H9 (cell line): ENCODE measurements at regions not wholly inside any gene's neighbourhood (a gene's known extent, or its start where the extent isn't known, plus 50 kb on each side); places are given as distances from the start of the nearest gene placed in this dataset.

Experiments used
- DNase-seq: peaks from one replicate; pipeline ENCODE4 v3.0.0-alpha.2; 2017
- H2AFZ ChIP-seq: one replicate; pipeline ENCODE4 v1.6.1; 2013; ENCODE audit warnings: mild to moderate bottlenecking, low read length, control low read depth, moderate library complexity
- H2AK5ac ChIP-seq: 2 replicates; pipeline ENCODE4 v1.6.1; 2013; ENCODE audit warnings: low read length, control low read depth, mixed read lengths; ENCODE audit not compliant: insufficient read length
- H2BK120ac ChIP-seq: one replicate; pipeline ENCODE4 v1.6.1; 2013; ENCODE audit warnings: low read depth, mild to moderate bottlenecking, low read length, control low read depth, inconsistent platforms; ENCODE audit not compliant: poor library complexity, severe bottlenecking
- H2BK12ac ChIP-seq: 2 replicates; pipeline ENCODE4 v1.6.1; 2013; ENCODE audit warnings: low read length, control low read depth, mixed read lengths, low read depth; ENCODE audit not compliant: insufficient read length
- H2BK15ac ChIP-seq: 2 replicates; pipeline ENCODE4 v1.6.1; 2013; ENCODE audit warnings: low read depth, low read length, control low read depth
- H2BK20ac ChIP-seq: one replicate; pipeline ENCODE4 v1.6.1; 2013; ENCODE audit warnings: low read depth, mild to moderate bottlenecking, low read length, control low read depth, inconsistent platforms; ENCODE audit not compliant: poor library complexity, severe bottlenecking
- H2BK5ac ChIP-seq: 2 replicates; pipeline ENCODE4 v1.6.1; 2013; ENCODE audit warnings: low read length, control low read depth, mixed read lengths; ENCODE audit not compliant: insufficient read length
- H3K14ac ChIP-seq: 2 replicates; pipeline ENCODE4 v1.6.1; 2013; ENCODE audit warnings: low read length, control low read depth; ENCODE audit not compliant: insufficient read depth
- H3K18ac ChIP-seq: 2 replicates; pipeline ENCODE4 v1.6.1; 2013; ENCODE audit warnings: low read depth, mild to moderate bottlenecking, mixed read lengths, low read length, control low read depth; ENCODE audit not compliant: insufficient read length
- H3K23ac ChIP-seq: 2 replicates; pipeline ENCODE4 v1.6.1; 2013; ENCODE audit warnings: low read length, control low read depth, mixed read lengths, low read depth; ENCODE audit not compliant: insufficient read length
- H3K23me2 ChIP-seq: 2 replicates; pipeline ENCODE4 v1.6.1; 2013; ENCODE audit warnings: low read depth, mild to moderate bottlenecking, mixed read lengths, low read length, control low read depth; ENCODE audit not compliant: insufficient read length, poor library complexity, severe bottlenecking
- H3K27ac ChIP-seq: 2 replicates; pipeline ENCODE4 v1.5.1; 2013; ENCODE audit warnings: low read length, control low read depth, mixed read lengths, low read depth; ENCODE audit not compliant: insufficient read length
- H3K27me3 ChIP-seq: 2 replicates; pipeline ENCODE4 v1.6.1; 2013; ENCODE audit warnings: low read length, control low read depth, inconsistent platforms; ENCODE audit not compliant: insufficient read depth
- H3K4ac ChIP-seq: 2 replicates; pipeline ENCODE4 v1.6.1; 2013; ENCODE audit warnings: low read depth, mild to moderate bottlenecking, control low read depth, inconsistent platforms, low read length, moderate library complexity
- H3K4me1 ChIP-seq: 2 replicates; pipeline ENCODE4 v1.6.1; 2013; ENCODE audit warnings: low read length, control low read depth, inconsistent platforms; ENCODE audit not compliant: insufficient read depth
- H3K4me2 ChIP-seq: 2 replicates; pipeline ENCODE4 v1.6.1; 2013; ENCODE audit warnings: low read length, control low read depth, mixed read lengths; ENCODE audit not compliant: insufficient read length, insufficient read depth
- H3K56ac ChIP-seq: 2 replicates; pipeline ENCODE4 v1.6.1; 2013; ENCODE audit warnings: low read depth, mild to moderate bottlenecking, mixed read lengths, low read length, control low read depth; ENCODE audit not compliant: insufficient read length
- H3K79me1 ChIP-seq: 2 replicates; pipeline ENCODE4 v1.6.1; 2013; ENCODE audit warnings: low read depth, mild to moderate bottlenecking, moderate library complexity, low read length, control low read depth, inconsistent platforms; ENCODE audit not compliant: insufficient read depth, poor library complexity, severe bottlenecking
- H3K79me2 ChIP-seq: 2 replicates; pipeline ENCODE4 v1.6.1; 2013; ENCODE audit warnings: low read length, control low read depth, inconsistent platforms; ENCODE audit not compliant: insufficient read depth
- H3K9ac ChIP-seq: 2 replicates; pipeline ENCODE4 v1.6.1; 2013; ENCODE audit warnings: low read length, control low read depth, mixed read lengths; ENCODE audit not compliant: insufficient read length; ENCODE audit errors: extremely low read depth
- H3K9me3 ChIP-seq: one replicate; pipeline ENCODE4 v1.6.1; 2013; ENCODE audit warnings: low read depth, low read length, inconsistent platforms; ENCODE audit not compliant: control insufficient read depth
- H3T11ph ChIP-seq: one replicate; pipeline ENCODE4 v1.6.1; 2013; ENCODE audit warnings: mild to moderate bottlenecking, low read length, control low read depth, inconsistent platforms
- H4K20me1 ChIP-seq: one replicate; pipeline ENCODE4 v1.6.1; 2013; ENCODE audit not compliant: control insufficient read depth, insufficient read length, insufficient read depth
- H4K5ac ChIP-seq: 2 replicates; pipeline ENCODE4 v1.6.1; 2013; ENCODE audit warnings: low read depth, mild to moderate bottlenecking, mixed read lengths, low read length, control low read depth; ENCODE audit not compliant: insufficient read length
- H4K8ac ChIP-seq: replicated peaks from 2 replicates; pipeline ENCODE4 v1.6.1; 2013; ENCODE audit warnings: low read length, control low read depth, mixed read lengths, low read depth; ENCODE audit not compliant: insufficient read length
- H4K91ac ChIP-seq: 2 replicates; pipeline ENCODE4 v1.6.1; 2013; ENCODE audit warnings: low read depth, mild to moderate bottlenecking, moderate library complexity, mixed read lengths, low read length, control low read depth; ENCODE audit not compliant: insufficient read length
- H3K27ac Mint-ChIP-seq, 3 experiments: 2 replicates in 2 of 3; 3 replicates in 1 of 3; pipeline ENCODE4 v1.8.0; 2020 to 2021; ENCODE audit warnings: mixed read lengths in 3 of 3, mild to moderate bottlenecking in 1 of 3, moderate library complexity in 1 of 3
- H3K27me3 Mint-ChIP-seq: 2 replicates; pipeline ENCODE4 v1.8.0; 2021; ENCODE audit warnings: low read depth, mild to moderate bottlenecking, moderate library complexity, mixed read lengths
- H3K36me3 Mint-ChIP-seq, 3 experiments: 2 replicates in 2 of 3; 3 replicates in 1 of 3; pipeline ENCODE4 v1.8.0; 2020 to 2021; ENCODE audit warnings: low read depth in 3 of 3, mixed read lengths in 3 of 3; ENCODE audit not compliant: insufficient read depth in 1 of 3
- H3K4me1 Mint-ChIP-seq, 2 experiments: 2 replicates each; pipeline ENCODE4 v1.8.0; 2020; ENCODE audit warnings: mixed read lengths in 2 of 2
- H3K4me3 Mint-ChIP-seq, 2 experiments: 2 replicates in 1 of 2; 3 replicates in 1 of 2; pipeline ENCODE4 v1.8.0; 2020 to 2021; ENCODE audit warnings: mild to moderate bottlenecking in 2 of 2, mixed read lengths in 2 of 2, moderate library complexity in 1 of 2
- H3K9me3 Mint-ChIP-seq, 2 experiments: 2 replicates in 1 of 2; 3 replicates in 1 of 2; pipeline ENCODE4 v1.8.0; 2020; ENCODE audit warnings: mild to moderate bottlenecking in 2 of 2, mixed read lengths in 2 of 2, moderate library complexity in 1 of 2
- WGBS: extraction: QIAGEN DNeasy Blood & Tissue Kit; methylation state at CpG from one replicate; pipeline ENCODE4 v1.1.7; 2013; ENCODE audit warnings: missing lambda C conversion rate, low lambda C conversion rate, mixed read lengths; ENCODE audit not compliant: insufficient read length; ENCODE audit errors: extremely low coverage; 5-methylcytosine and 5-hydroxymethylcytosine counted together
- TF ChIP-seq, protein P1 (sequence below): fragments of 200-600 bp; sonication (generic); conservative IDR thresholded peaks from 3 replicates; pipeline ENCODE4 v1.8.0; 2021; ENCODE audit warnings: antibody characterized with exemption, mild to moderate bottlenecking

DNA sequence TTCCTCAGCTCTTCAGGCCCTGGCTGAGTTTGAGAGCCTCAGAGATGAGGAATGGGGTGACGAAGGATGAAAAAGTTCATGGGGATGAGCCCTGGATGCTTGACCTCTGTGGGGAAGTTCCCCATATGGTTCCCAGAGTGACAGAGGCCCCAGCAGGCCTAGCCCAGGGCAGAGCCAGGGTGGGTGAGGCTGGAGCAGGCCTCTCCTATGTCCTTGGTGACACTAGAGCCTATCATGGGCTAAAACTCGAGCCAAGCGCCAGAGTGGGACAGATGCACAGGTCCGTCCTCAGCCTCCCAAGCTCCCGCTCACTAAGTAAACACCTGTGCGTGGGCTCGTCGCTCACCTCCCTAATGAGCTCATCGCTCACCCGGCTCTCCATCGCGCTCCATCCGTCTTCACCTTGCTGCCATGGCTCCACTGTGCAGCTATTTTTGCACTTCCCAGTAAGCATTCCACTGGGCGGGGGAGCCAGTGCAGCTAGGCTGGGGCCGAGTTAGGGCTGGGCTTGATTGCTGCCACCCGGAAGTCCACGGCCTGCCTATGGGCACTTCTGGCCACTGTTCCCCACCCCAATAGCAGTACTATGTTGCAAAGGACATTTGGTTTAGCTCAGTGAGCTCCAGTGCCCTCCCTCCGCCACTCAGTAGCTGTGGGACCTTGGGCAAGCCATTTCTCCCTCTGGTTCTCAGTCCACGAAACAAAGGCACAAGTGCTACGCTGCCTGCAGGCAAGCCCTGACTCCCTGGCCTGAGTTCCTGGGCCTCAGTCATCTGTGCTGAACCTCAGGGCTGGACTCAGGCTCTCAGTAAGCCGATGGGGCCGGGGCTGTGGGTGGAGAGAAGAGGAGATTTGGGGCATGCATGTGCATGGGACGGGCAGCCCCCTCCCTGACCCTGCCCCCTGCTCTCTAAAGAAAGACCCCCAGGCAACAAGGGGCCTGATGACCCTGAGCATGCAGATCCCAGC lies 117.3 kb upstream of the PCBD1 start:
- H3K27ac Mint-ChIP-seq = no peak overlapping the region
- DNase-seq = no peak
- no peaks in the 10 kb centered on the region for H4K20me1 ChIP-seq
- no peak overlapping the region for H2AFZ ChIP-seq
- TF ChIP-seq, protein P1, sequence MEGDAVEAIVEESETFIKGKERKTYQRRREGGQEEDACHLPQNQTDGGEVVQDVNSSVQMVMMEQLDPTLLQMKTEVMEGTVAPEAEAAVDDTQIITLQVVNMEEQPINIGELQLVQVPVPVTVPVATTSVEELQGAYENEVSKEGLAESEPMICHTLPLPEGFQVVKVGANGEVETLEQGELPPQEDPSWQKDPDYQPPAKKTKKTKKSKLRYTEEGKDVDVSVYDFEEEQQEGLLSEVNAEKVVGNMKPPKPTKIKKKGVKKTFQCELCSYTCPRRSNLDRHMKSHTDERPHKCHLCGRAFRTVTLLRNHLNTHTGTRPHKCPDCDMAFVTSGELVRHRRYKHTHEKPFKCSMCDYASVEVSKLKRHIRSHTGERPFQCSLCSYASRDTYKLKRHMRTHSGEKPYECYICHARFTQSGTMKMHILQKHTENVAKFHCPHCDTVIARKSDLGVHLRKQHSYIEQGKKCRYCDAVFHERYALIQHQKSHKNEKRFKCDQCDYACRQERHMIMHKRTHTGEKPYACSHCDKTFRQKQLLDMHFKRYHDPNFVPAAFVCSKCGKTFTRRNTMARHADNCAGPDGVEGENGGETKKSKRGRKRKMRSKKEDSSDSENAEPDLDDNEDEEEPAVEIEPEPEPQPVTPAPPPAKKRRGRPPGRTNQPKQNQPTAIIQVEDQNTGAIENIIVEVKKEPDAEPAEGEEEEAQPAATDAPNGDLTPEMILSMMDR = no peak
- H3K4me2 ChIP-seq = no peak overlapping the region
- H3K4ac ChIP-seq = no peak overlapping the region
- H2AK5ac ChIP-seq = no peak overlapping the region
- H3K4me1 Mint-ChIP-seq = peaks cover 13 to 24% of the 10 kb centered on the region in 2 experiments
- no peaks in the 10 kb centered on the region for H3K4me1 ChIP-seq
- no peak overlapping the region for H3K4me3 Mint-ChIP-seq
- H3K9ac ChIP-seq = no peak overlapping the region
- no peak overlapping the region for H4K91ac ChIP-seq
- H2BK5ac ChIP-seq = no peak overlapping the region
- H3K36me3 Mint-ChIP-seq = no peaks in the 10 kb centered on the region; a peak in 1 of 7 replicates
- no peak overlapping the region for H2BK12ac ChIP-seq
- H3K9me3 ChIP-seq = no peaks in the 10 kb centered on the region
- no peaks in the 10 kb centered on the region for H3K27me3 ChIP-seq
- no peak overlapping the region for H2BK15ac ChIP-seq
- no CpG with 5 or more reads among the region's 23 CpGs for WGBS
- H3K79me1 ChIP-seq = no peaks in the 10 kb centered on the region
- no peak overlapping the region for H3K18ac ChIP-seq
- H3K27ac ChIP-seq = no peak overlapping the region
- no peaks in the 10 kb centered on the region for H3K79me2 ChIP-seq
- no peak overlapping the region for H2BK120ac ChIP-seq
- no peak overlapping the region for H4K5ac ChIP-seq
- no peak overlapping the region for H2BK20ac ChIP-seq
- no peak overlapping the region for H3T11ph ChIP-seq
- peak overlapping the region; percentile 16; the same call in 1 of the 2 replicates for H3K14ac ChIP-seq
- no peak overlapping the region for H4K8ac ChIP-seq
- no peaks in the 10 kb centered on the region for H3K23me2 ChIP-seq
- H3K27me3 Mint-ChIP-seq = peaks cover 24% of the 10 kb centered on the region
- no peak overlapping the region for H3K23ac ChIP-seq
- H3K56ac ChIP-seq = no peak overlapping the region
- H3K9me3 Mint-ChIP-seq = peaks cover 0 to 1% of the 10 kb centered on the region in 2 experiments; a peak in 1 of 5 replicates
